Suppressor macrophage (primary cell): ENCODE measurements at regions not wholly inside any gene's neighbourhood (a gene's known extent, or its start where the extent isn't known, plus 50 kb on each side); places are given as distances from the start of the nearest gene placed in this dataset.
"Not testable (repeated sequence)": the region's sequence is repeated elsewhere in the genome, so short reads cannot be mapped to it uniquely, and the experiment has no call there.

Experiments used
- DNase-seq, 4 experiments: peaks; one replicate each; pipeline ENCODE4 v3.0.0-alpha.2; 2020 to 2022

DNA sequence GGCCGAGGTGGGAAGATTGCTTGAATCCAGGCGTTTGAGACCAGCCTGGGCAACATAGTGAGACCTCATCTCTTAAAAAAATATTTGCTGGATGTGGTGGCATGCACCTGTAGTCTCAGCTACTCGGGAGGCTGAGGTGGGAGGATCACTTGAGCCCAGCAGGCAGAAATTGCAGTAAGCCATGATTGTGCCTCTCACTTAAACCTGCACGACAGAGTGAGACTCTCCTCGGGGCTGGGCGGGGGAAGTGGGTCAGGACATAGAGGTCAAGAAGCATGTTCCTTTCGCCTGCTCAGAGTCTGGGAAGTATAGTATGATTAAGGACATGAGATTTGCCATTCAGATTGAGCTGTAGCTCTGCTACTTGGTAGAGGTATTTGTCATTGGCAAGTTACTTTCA is 52.3 kb downstream of the SEPTIN7 start:
- DNase-seq, result not testable (repeated sequence)

DNA sequence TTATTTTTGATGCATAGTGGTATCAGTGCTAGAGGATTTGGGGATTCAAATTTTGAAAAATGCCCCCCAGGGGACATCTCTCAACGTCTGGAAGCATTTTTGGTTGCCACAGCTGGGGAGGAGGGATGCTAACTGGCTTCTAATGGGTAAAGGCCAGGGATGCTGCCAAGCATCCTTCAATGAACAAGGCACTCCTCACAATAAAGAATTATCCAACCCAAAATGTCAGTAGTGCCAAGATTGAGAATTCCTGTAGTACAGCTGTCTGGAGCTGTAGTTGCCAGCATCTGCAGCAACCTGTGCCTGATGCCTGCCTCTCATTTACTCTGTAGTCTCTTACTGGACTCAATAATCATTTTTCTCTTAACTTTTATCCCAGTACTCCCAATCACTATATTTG is 53.5 kb downstream of the SEPTIN7 start:
- DNase-seq, result no peak

DNA sequence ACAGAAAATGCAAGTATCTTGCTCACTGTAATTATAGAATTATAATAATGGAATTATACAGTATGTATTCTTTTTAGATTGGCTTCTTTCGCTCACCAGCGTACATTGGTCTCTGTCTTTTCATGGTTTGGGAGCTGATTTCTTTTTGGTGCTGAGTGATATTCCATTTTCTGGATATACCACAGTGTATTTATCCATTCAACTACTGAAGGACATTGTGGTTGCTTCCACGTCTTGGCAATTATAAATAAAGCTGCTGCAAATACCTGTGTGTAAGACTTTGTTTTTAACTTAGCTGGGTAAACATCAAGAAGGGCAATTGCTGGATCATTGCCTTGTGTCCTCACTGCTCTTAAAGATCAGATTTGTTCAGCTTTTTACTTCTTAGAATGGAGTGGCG is 55.3 kb downstream of the SEPTIN7 start:
- DNase-seq, result no peak

DNA sequence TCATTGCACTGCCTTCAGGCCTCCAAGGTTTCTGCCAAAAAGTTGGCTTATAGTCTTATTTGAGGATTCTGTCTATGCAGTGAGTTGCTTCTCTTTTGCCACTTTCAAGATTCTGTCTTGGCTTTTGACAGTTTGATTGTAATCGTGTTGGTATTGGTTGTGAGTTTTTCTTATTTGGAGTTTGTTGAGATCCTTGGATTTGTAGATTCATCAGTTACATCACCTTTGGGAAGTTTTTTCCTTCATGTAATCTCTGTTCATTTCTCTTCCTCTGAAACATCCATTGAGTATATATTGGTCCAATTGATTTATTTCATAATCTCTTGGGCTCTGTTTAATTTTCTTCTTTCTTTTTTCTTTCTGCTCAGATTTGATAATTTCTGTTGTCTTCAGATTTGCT is 59.8 kb downstream of the SEPTIN7 start:
- no peak for DNase-seq

DNA sequence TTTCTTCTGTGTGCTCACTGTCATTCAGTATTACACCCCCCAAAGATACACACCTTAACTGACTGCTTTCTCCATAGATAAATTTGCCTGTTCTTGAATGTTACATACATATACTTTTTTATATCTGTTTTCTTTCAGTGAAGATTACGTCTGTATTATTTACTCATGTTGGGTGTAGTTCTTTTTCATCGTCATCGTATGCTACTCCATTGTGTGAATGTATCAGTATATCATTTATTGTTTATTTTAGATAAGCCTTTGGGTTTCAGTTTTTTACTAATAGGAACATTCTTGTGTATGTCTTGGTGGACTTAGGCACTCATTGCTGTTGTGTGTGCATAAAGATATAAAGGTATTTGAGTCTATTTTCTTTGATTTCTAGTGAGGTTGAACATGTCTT is 64.4 kb downstream of the SEPTIN7 start:
- no peak for DNase-seq

DNA sequence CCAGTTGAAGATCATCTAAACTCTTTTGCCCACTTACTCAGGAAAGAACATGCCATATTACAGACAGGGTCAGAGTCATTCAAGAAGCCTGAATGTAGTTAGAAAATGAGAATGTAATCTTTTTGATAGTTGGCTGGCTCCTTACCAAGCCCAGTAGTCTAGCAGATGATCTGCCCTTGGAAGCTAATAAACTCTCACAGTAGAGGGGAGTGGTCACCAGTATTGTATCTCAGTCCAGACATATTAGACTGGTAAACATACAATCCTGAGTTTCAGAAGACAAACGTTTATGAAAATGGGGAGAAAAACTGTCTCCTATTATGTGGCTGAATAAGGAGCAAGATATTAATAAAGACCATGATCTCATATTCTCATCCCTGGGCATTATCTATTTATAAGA is 65.3 kb downstream of the SEPTIN7 start:
- DNase-seq, result no peak

DNA sequence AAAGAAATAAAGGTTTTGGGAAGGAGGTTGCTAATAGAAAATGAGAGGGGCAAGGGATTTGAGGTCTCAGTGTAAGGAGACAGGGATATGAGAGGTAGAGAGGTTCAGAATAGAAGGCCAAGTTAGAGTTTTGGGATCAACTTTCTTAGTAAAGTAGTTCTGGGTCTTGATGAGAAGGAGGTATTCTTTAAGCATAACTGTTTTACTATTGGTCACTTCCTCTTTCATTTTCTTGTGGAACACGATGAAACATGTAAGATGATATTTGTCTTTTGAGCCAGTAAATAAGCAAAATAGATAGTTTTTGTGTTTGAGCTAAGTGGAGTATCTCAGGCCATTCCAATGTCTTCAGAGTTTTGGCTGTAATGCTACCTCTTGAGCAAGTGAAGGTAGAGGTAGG is 68.3 kb downstream of the SEPTIN7 start:
- DNase-seq, result peak in 2 of 4 experiments; percentile 27 to 39

DNA sequence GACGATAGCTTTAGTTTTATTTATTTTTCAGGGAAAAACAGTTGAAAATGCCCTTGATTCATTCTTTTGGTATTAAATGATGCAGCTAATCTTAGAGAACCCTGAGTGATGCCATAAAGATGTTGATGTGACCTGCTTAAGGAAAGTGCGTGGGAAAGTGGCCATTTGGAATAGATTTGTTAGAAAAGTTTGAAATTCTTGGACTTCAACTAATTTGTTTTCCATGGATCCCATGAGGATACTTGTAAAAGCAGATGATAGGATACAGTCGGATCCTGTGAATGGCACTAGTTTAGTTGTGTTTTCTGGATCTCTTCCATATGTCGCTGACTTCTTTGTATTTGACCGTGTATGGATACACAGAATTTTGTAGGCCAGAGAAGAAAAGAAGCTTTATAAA is 69.0 kb downstream of the SEPTIN7 start:
- DNase-seq, result no peak

DNA sequence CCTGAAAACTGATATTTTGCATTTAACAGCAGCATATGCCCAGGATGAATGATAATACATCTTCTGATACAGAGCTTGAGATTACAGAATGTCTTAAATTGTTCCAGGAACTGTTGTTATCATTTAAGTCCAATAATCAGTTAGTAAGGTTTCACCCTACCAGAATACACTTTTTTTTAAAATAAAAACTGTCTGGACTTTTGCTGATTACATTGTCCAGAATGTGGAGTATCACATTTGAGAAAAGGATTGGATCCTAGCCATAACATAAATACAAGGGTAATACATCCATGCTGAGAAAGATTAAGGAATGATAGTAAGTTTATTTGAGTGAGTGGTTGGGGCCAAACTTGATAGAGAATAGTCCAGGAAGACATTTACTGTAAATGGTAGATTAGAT is 71.0 kb downstream of the SEPTIN7 start:
- DNase-seq, result no peak

DNA sequence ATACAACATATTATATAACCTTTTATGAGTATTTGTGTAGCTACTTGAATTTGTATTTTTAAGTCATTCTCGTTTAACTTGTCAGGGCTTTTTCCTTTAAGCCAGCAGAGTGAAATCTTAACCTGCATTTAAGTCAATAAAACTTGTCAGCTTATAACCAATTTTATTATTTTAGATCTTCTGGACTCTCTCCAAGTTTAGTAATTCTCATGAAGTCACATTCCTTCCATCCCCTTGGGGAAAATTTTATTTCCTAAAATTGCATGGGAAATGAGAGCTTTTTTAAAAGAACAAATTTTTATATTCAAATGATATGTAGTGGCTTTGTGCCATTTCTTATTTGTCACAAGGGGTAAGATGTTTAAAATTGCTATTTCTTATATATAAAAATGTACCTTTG is 74.0 kb downstream of the SEPTIN7 start:
- DNase-seq, result no peak

DNA sequence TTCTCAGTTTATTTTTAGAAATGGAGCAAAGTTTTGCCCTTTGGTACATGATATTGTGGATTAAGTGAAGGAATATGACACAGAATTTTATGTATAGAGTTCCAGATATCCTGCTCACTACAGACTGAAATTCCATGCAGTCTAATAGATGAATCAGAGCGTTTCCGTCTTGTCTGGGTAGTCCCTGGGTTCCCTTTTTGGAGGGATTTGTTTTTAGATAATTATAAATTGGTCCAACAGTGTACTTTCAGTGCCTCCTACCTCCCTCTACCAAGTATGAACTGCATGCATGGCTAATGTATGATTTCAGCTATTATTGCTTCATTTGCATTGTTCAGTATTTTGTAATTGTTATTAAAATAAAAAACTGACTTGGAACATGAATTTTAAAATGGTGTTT is 74.4 kb downstream of the SEPTIN7 start:
- DNase-seq, result no peak

DNA sequence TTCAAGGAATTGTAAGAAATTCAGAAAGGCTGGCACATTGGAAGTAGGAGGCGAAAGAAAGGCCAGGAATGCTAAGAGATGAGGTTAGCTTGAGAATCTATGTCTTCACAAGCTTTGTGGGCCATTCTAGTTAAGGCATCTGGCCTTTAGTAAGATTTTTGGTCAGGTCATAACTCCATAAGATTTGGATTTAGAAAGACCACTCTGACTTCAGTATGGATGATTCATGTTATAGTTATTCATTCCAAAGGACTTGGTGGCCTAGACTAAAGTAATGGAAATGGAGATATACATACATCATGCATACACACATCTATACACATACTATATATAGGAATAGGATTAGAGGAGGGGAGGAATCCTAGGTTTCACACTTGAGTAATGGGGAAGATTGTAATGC is 77.5 kb downstream of the SEPTIN7 start:
- no peak for DNase-seq

DNA sequence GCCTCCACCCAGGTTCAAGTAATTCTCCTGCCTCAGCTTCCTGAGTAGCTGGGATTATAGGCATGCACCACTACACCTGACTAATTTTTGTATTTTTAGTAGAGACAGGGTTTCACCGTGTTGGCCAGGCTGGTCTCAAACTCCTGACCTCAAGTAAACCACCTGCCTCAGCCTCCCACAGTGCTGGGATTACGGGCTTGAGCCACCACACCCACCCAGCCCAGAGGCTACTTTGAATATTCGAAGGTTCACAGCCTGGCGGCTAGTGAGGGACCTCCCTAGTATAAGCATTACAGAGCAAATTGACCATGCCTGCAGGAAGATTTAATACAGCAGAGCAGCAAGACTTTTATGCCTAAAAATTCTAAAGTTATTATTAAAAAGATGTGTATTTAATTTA is 86.6 kb downstream of the SEPTIN7 start:
- DNase-seq, result not testable (repeated sequence)

DNA sequence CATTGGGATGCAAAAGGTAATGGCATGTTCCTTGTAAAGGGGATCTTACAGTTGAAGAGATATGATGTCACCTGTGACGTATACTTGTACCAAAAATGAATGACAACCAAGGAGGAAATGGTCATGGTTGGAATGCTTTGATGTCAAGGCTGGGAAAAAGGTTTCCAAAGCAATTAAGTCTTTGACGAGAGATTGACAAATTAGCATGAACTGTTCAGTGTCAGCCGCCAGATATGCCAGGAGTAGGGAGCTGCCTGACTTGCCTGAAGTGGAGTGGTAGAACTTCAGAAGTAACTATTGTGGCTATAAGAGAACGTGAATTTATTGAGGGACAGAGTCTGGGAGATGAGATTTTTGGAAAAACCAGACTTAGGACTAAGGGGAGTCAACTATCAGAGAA is 88.1 kb downstream of the SEPTIN7 start:
- no peak for DNase-seq

DNA sequence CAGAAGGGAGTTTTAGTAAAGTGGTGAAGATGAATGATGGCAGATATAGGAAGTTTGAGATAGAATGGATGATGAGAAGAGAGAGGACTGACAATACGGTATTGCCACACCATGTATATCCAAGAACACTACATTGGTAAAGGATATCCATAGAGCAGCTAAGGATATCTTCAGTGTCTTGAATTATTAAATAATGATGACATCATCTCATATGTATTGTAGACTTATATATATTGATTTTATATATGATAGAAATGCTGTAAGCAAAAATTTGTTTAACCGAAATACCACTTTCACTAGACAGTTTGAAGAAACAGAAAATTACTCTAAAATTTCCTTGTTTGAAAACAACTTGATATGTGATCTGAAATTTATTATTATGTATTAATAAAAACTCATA is 89.0 kb downstream of the SEPTIN7 start:
- DNase-seq, result no peak

DNA sequence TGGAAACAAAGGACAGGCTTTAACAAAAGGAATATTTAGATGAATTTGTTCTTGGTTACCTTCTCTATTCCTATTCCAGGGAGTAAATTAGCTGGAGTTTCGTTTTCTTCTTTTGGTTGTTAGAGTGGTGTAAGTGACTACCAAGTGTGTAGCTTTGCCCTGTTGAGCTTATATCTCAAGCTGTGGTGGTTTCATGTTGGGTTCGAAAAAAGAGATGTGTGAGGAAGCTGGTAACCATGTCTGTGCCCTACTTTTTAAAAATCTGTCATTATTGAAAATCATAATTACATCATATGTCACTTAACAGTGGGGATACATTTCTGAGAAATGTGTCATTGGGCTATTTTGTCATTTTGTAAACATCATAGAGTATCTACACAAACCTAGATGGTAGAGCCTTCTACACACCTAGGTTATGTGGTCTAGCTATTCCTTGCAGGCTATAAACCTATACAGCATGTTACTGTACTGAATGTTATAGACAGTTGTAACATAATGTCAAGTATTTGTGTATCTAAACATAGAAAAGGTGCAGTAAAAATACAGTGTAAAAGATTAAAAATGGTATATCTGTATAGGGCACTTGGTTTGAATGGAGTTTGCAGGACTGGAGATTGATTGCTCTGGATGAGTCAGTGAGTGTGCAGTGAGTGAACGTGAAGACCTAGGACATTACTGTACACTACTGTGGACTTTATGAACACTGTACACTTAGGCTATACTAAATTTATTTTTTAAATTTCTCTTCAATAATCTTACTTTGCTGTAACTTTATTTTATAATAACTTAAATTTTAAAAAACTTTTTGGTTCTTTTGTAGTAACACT is 90.4 kb downstream of the SEPTIN7 start:
- no peak for DNase-seq

DNA sequence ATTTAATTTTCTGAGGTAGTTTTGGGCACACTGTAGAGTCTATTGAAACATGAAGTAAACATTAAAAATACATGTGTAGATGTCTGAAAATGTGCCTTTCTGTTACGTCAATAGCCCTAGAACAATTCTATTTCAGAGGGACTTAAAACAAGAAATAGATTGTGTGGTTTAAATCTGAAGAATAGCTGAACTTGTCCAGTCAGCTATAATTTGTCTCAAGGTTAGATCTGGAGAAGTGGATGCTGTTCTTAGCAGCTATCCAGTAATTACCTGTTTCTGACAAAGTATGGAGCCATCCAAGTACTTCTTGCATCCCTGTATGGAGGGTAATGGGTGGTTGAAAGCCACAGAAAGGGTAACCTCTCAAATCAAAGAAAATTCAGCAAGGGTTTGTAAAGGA is 92.8 kb downstream of the SEPTIN7 start:
- no peak for DNase-seq

DNA sequence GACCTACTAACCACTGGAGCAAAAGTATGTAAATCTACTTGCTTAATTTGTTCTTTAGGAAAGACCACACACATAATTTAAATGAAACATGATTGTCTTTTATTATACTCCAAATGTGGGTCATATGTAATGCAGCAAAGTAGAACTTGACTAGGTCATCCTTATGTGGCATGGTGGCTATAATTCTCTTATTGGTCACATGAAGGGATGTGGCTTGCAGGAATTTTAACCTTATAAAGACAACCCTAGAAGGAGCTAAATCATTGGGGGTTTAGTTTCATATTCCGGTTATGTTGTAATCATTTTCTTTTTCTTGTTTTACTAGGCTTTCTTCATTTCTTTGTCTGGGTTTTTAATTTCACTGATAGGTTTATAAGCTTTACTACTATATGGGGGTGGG is 93.9 kb downstream of the SEPTIN7 start:
- DNase-seq, result no peak

DNA sequence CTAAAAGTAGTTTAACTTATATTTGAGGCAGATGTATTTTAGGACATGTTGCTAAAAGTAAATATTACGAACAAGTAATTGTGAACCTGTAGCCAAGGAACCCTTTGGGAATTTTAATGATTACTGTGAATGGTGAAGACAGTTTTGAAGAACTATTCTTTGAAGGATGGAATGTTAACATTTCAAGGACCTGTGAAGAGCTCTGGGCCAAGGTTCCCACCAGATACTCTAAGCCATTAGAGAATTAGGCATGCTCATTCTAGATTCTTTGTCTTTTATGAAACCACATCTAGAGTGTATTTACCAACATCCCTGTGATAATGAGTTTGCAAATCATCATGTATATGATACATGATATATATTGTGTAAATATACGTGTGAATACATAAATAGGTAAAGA is 99.8 kb downstream of the SEPTIN7 start:
- no peak for DNase-seq

DNA sequence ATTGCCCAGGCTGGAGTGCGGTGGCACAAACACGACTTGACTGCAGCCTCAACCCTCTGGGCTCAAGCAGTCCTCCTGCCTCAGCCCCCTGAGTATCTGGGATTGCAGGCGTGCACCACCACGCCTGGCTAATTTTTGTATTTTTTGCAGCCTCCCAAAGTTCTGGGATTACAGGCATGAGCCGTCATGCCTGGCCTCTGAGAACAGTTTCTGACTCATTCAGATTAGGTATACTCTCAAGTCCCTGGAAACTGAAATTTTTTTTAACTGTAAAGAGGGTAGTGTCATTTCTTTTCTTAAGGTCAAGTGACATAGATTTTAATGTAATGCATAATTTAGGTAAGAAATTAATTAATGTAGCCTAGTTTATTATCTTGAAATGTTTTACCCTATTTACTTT is 104.7 kb downstream of the SEPTIN7 start:
- DNase-seq, result no peak

DNA sequence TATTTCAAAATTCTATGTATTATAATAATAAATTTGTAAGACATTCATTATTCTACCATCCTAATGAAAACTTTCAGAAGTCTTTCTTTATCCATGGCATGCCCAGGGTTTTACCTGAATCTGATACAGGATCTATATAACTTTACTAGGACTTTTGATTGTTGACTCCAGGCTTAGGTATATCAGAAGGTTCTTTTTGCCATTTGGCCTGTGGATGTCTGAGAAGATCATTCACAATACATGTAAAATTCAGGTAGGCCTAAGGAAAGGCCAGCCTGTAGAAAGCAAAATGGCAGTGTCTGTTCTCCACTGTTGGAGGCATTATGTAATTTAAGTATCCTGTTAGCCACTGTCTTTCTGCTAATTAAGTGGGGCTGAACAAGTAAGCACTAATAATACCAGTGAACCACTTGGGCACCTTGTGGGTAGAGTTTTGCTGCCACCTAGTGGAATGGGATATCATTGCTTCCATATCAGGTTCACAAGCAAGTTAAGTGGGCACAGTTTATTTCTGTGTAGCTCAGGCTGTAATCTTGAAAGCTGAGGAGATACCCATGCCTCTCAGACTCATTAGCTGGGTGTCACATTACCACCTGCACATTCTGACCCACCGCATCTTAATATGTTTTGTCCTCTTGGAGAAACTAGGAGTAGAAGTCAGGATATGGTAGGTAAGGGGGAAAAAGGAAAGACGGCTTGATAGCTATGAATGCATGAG is 105.5 kb downstream of the SEPTIN7 start:
- DNase-seq, result peak; percentile 78 to 83 (median 80)

DNA sequence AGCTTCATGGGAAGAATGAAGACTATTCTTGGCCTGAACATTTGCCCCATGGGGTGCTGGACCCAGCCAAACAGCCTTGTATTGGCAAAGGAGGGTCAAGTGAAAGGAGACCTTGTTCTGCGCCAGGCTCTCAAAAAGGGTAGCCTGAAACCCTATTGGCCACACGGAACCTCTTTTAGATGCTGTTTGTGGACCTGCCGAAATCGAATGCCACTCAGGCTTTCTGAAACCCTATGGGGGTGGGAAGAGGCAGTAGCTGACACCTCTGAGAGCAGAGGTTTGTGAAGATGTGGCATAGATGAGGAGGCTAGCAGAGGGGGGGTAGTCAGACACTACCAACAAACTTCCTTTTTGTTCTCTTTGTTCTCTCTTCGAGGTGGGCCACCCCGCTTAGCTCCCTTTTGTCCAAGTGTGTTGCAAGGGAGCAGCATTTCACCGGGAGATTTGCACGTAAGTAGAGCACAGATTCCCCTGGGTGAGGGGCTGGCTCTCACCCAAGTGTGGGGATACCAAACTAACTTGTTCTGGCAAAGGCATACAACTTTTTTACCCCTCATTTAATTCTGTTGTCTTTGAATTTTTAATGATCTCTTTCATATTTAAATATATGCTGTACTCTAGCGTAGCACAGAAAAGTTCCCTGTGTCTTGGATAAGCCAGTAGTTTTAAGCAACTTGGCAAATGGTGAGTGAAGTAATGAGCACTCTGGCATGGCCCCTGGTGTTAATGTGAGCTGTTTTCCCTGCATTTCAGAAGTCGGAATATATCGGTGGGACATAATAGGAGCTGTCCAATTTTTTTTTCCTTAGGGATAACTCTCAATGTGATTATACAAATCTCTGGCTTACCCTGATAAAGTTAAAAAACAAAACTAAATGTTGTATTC is 107.7 kb downstream of the SEPTIN7 start:
- no peak for DNase-seq

DNA sequence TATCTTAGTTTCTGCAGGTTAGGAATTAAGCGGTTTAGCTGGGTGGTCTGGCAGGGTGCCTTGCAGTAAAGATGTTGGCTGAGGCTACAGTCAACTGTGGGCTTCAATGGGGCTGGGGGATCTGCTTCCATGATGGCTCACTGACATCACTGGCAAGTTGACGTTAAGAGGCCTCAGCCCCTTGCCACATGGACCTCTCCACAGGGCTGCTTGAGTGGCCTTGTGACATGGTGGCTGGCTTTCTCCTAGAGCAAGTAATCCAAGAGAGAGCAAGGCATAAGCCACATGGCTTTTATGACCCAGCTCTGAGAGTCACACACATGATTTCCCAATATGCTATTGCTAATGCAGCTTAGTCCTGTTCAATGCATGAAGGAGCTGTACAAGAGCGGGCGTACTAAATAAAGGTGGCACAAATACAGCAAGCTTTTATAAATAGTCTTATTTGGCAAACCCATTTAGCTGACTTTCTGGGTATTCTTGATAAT is 109.1 kb downstream of the SEPTIN7 start:
- peak in 3 of 4 experiments; percentile 5 to 10 (median 5) for DNase-seq
